GM12878 (cell line): ENCODE measurements at regions not wholly inside any gene's neighbourhood (a gene's known extent, or its start where the extent isn't known, plus 50 kb on each side); places are given as distances from the start of the nearest gene placed in this dataset.

Source experiments
- ATAC-seq: fragments of 200-7000 bp; cut with Tn5 transposase; 3 replicates; pipeline ENCODE4 v1.9.1; 2020; ENCODE audit warnings: mild to moderate bottlenecking, moderate library complexity
- BruUV-seq: library from RNA; stranded (reverse); fragments of 400-500 nt; replicated peaks from 2 replicates; lab custom pipeline; 2021; lab: Mats Ljungman, UMichigan
- CTCF ChIA-PET: fragments of 300-600 bp; sonication (Branson Sonifier 250); formaldehyde crosslinking; extraction: SDS; loops from one replicate; lab custom pipeline; 2021; ENCODE audit warnings: inconsistent platforms; lab: Yijun Ruan, JAX
- POLR2A ChIA-PET: fragments of 350-600 bp; formaldehyde crosslinking; extraction: SDS; loops from one replicate; lab custom pipeline; 2021; ENCODE audit warnings: inconsistent platforms; lab: Charles Lee
- RAD21 ChIA-PET: fragments of 300-600 bp; sonication (Branson Sonifier 250); formaldehyde crosslinking; loops from one replicate; lab custom pipeline; 2023; ENCODE audit warnings: antibody characterized with exemption; ENCODE audit not compliant: unreplicated experiment; lab: Charles Lee
- SMC1A ChIA-PET: fragments of 300-600 bp; sonication (Branson Sonifier 250); formaldehyde crosslinking; loops from one replicate; lab custom pipeline; 2023; ENCODE audit not compliant: unreplicated experiment, uncharacterized antibody; lab: Charles Lee
- DNase-seq: peaks from one replicate; pipeline ENCODE4 v3.0.0-alpha.2; 2011; ENCODE audit warnings: low read depth, low spot score
- FAIRE-seq: peaks from 3 replicates; lab custom pipeline; 2011; peaks lifted over from hg19 to GRCh38; lab: Jason Lieb, UNC
- H2AFZ ChIP-seq: 2 replicates; pipeline ENCODE4 v1.6.0; 2011; ENCODE audit warnings: low read depth, low read length, control low read depth; ENCODE audit not compliant: control insufficient read depth
- H3K27ac ChIP-seq: 2 replicates; pipeline ENCODE4 v1.5.1; 2011; ENCODE audit warnings: control low read depth; ENCODE audit not compliant: control insufficient read depth, insufficient read depth
- H3K27me3 ChIP-seq, 2 experiments: replicated peaks in 1 of 2; 2 replicates each; pipeline versions ENCODE4 v1.6.0 to v1.6.1; 2011; ENCODE audit warnings: low read length in 1 of 2; ENCODE audit not compliant: control insufficient read depth in 2 of 2, insufficient read depth in 2 of 2
- H3K36me3 ChIP-seq, 2 experiments: 2 replicates each; pipeline ENCODE4 v1.5.1; 2011; ENCODE audit warnings: low read length in 1 of 2; ENCODE audit not compliant: control insufficient read depth in 2 of 2, insufficient read depth in 2 of 2
- H3K4me1 ChIP-seq: 2 replicates; pipeline ENCODE4 v1.6.1; 2011; ENCODE audit warnings: mild to moderate bottlenecking, low read length, moderate library complexity, mixed read lengths; ENCODE audit not compliant: control insufficient read depth, insufficient read depth
- H3K4me2 ChIP-seq: 2 replicates; pipeline ENCODE4 v1.6.0; 2011; ENCODE audit warnings: control low read depth; ENCODE audit not compliant: control insufficient read depth, insufficient read depth
- H3K4me3 ChIP-seq: fragments of 200-600 bp; sonication (generic); 2 replicates; pipeline ENCODE4 v1.5.1; 2016
- H3K79me2 ChIP-seq: 2 replicates; pipeline ENCODE4 v1.6.0; 2011; ENCODE audit warnings: low read length; ENCODE audit not compliant: control insufficient read depth, insufficient read depth
- H3K9ac ChIP-seq: 2 replicates; pipeline ENCODE4 v1.8.0; 2011; ENCODE audit warnings: low read length, control low read depth, mixed read lengths; ENCODE audit not compliant: control insufficient read depth, insufficient read depth
- H3K9me3 ChIP-seq: replicated peaks from 3 replicates; pipeline ENCODE4 v1.5.1; 2011; ENCODE audit warnings: mild to moderate bottlenecking, low read length; ENCODE audit not compliant: control insufficient read depth, insufficient read depth
- H4K20me1 ChIP-seq: 2 replicates; pipeline ENCODE4 v1.6.0; 2011; ENCODE audit not compliant: control insufficient read depth, insufficient read depth
- KLF5 ChIP-seq: fragments of 450-650 bp; IDR thresholded peaks from 2 replicates; pipeline ENCODE4 v1.6.1; 2014; ENCODE audit warnings: mild to moderate bottlenecking; ENCODE audit not compliant: partially characterized antibody
- LARP7 ChIP-seq: fragments of 450-650 bp; IDR thresholded peaks from 2 replicates; pipeline ENCODE4 v1.6.1; 2017; ENCODE audit warnings: mild to moderate bottlenecking
- NBN ChIP-seq: fragments of 450-650 bp; IDR thresholded peaks from 2 replicates; pipeline ENCODE4 v1.6.1; 2016
- SRF ChIP-seq, 2 experiments: IDR thresholded peaks; 2 replicates each; pipeline ENCODE4 v1.6.1; 2011; ENCODE audit warnings: low read depth in 2 of 2, low read length in 2 of 2, mild to moderate bottlenecking in 1 of 2, moderate library complexity in 1 of 2
- TBL1XR1 ChIP-seq: IDR thresholded peaks from 2 replicates; pipeline ENCODE4 v1.6.1; 2012; ENCODE audit warnings: low read depth, low read length, improper control_type of control experiment
- YBX1 ChIP-seq: fragments of 450-650 bp; IDR thresholded peaks from 2 replicates; pipeline ENCODE4 v1.6.1; 2016; ENCODE audit warnings: antibody characterized with exemption
- ZBTB11 ChIP-seq: fragments of 450-650 bp; formaldehyde crosslinking; IDR thresholded peaks from 2 replicates; pipeline ENCODE4 v1.5.0; 2022; ENCODE audit warnings: mild to moderate bottlenecking, missing genetic modification characterization
- ZNF24 ChIP-seq: fragments of 450-650 bp; IDR thresholded peaks from 2 replicates; pipeline ENCODE4 v1.6.1; 2017; ENCODE audit warnings: antibody characterized with exemption, mild to moderate bottlenecking
- ZNF622 ChIP-seq: fragments of 450-650 bp; IDR thresholded peaks from 2 replicates; pipeline ENCODE4 v1.6.1; 2017; ENCODE audit warnings: mild to moderate bottlenecking, inconsistent platforms
- ZZZ3 ChIP-seq: IDR thresholded peaks from 2 replicates; pipeline ENCODE4 v1.6.1; 2011; ENCODE audit warnings: low read depth; ENCODE audit not compliant: control insufficient read depth, insufficient read length
- WGBS: methylation state at CpG from one replicate; pipeline ENCODE4 v1.1.6; 2016; ENCODE audit warnings: low lambda C conversion rate; ENCODE audit not compliant: insufficient replicate concordance, insufficient coverage; ENCODE audit errors: missing lambda C conversion rate; 5-methylcytosine and 5-hydroxymethylcytosine counted together
- in situ Hi-C: fragments of 300-500 bp; cut with MboI; formaldehyde crosslinking; loops from 9 replicates; pipeline ENCODE4 v1.14.3; 2018; ENCODE audit warnings: mixed read lengths
- intact Hi-C: fragments of 100-400 bp; cut with micrococcal nuclease; formaldehyde crosslinking; loops from one replicate; pipeline ENCODE4 v1.14.2; 2022; ENCODE audit not compliant: unreplicated experiment
- TF ChIP-seq, protein P1 (sequence below): fragments of 450-650 bp; formaldehyde crosslinking; IDR thresholded peaks from 2 replicates; pipeline ENCODE4 v1.4.0; 2020; ENCODE audit warnings: mild to moderate bottlenecking, moderate library complexity

- Histone ChIP-seq H3K4me3 (no peak overlapping the region), H3K4me2 (no peak overlapping the region), H3K27me3 (no peaks in the 10 kb centered on the region), H3K9ac (no peak overlapping the region), H4K20me1 (no peaks in the 10 kb centered on the region), H3K4me1 (no peaks in the 10 kb centered on the region), H3K79me2 (no peaks in the 10 kb centered on the region), H3K27ac (no peak overlapping the region), H3K36me3 (no peaks in the 10 kb centered on the region), H2AFZ (no peak overlapping the region), H3K9me3 (no peaks in the 10 kb centered on the region)
- BruUV-seq: no TSS peak
- in situ Hi-C loops (no loop called here), intact Hi-C loops (no loop called here)
- POLR2A ChIA-PET: no interaction called here
- 47% methylated on average over 2 of the region's 2 CpGs for WGBS
- TF ChIP-seq ZNF24 (peak; percentile 89), ZNF622 (no peak)
- DNase-seq: no peak
- CTCF ChIA-PET: no interaction called here
- ATAC-seq: no peak
- SMC1A ChIA-PET: no interaction called here
- RAD21 ChIA-PET: no interaction called here
- no peak for FAIRE-seq
Measured at GRCh38 chr13:47005756-47006414, 109.0 kb upstream of the HTR2A start.

DNA sequence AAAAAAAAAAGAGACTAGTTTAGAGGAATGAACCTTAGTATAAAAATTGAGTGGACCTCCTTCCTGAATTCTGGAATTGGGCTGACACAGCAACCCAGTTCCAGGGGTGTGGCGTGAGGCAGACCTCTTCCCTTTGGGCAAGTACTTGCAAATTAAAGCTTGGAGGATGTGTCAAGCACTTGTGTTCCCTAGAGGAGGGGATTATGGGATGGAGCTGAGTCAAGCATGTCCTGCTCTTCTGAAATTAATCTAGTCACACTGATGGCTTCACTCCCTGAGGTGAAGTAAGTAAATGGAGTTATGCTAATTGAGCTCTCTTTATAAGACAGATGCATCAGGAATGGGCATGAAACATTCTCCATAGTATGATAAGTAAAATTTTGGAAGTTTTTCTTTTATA is 107.7 kb upstream of the HTR2A start:
- SMC1A ChIA-PET: interaction anchor here (0.6 to 0.7 kb wide), 2 partner anchors 38 to 491 kb away, joined by 3 read pairs; no protein-coding TSS in a partner anchor
- Histone ChIP-seq H4K20me1 (no peaks in the 10 kb centered on the region), H3K9ac (no peak overlapping the region), H2AFZ (no peak overlapping the region), H3K27ac (no peak overlapping the region), H3K9me3 (no peaks in the 10 kb centered on the region), H3K4me3 (no peak overlapping the region), H3K4me2 (no peak overlapping the region), H3K79me2 (no peaks in the 10 kb centered on the region), H3K4me1 (no peaks in the 10 kb centered on the region), H3K36me3 (no peaks in the 10 kb centered on the region), H3K27me3 (no peaks in the 10 kb centered on the region)
- WGBS: 33% methylated on average over 1 of the region's 1 CpG
- RAD21 ChIA-PET: no interaction called here
- BruUV-seq: no TSS peak
- FAIRE-seq (no peak), ATAC-seq (no peak), DNase-seq (no peak)
- CTCF ChIA-PET: interaction anchor here (1.0 kb wide), 1 partner anchor 12 kb away, joined by 4 read pairs; no protein-coding TSS in a partner anchor
- in situ Hi-C loops (no loop called here), intact Hi-C loops (no loop called here)
- POLR2A ChIA-PET: no interaction called here
- TF ChIP-seq SRF (IDR thresholded peaks at IDR 0.05; ENCODE audit: low read depth in 2 of 2, low read length in 2 of 2): no peak
- TF ChIP-seq ZBTB11: no peak
- no peak for TF ChIP-seq TBL1XR1
- no peak for TF ChIP-seq LARP7
- TF ChIP-seq YBX1: no peak
- TF ChIP-seq KLF5: no peak
- TF ChIP-seq ZZZ3: no peak
- TF ChIP-seq NBN: no peak
- TF ChIP-seq, protein P1, sequence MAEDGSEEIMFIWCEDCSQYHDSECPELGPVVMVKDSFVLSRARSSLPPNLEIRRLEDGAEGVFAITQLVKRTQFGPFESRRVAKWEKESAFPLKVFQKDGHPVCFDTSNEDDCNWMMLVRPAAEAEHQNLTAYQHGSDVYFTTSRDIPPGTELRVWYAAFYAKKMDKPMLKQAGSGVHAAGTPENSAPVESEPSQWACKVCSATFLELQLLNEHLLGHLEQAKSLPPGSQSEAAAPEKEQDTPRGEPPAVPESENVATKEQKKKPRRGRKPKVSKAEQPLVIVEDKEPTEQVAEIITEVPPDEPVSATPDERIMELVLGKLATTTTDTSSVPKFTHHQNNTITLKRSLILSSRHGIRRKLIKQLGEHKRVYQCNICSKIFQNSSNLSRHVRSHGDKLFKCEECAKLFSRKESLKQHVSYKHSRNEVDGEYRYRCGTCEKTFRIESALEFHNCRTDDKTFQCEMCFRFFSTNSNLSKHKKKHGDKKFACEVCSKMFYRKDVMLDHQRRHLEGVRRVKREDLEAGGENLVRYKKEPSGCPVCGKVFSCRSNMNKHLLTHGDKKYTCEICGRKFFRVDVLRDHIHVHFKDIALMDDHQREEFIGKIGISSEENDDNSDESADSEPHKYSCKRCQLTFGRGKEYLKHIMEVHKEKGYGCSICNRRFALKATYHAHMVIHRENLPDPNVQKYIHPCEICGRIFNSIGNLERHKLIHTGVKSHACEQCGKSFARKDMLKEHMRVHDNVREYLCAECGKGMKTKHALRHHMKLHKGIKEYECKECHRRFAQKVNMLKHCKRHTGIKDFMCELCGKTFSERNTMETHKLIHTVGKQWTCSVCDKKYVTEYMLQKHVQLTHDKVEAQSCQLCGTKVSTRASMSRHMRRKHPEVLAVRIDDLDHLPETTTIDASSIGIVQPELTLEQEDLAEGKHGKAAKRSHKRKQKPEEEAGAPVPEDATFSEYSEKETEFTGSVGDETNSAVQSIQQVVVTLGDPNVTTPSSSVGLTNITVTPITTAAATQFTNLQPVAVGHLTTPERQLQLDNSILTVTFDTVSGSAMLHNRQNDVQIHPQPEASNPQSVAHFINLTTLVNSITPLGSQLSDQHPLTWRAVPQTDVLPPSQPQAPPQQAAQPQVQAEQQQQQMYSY (CRISPR knock-in tag): no peak
